ENCODE measurements at regions not wholly inside any gene's neighbourhood (a gene's known extent, or its start where the extent isn't known, plus 50 kb on each side); places are given as distances from the start of the nearest gene placed in this dataset.

GRCh38 chr13:50128428-50128931 lies 113.2 kb downstream of the KCNRG start:
- H3K4me1 ChIP-seq (ENCODE audit: control insufficient read depth, insufficient read depth, low read length) = no peaks in the 10 kb centered on the region; the same call in 1 of the 2 replicates
- POLR2A ChIA-PET = no interaction called here
- H3K36me3 ChIP-seq (ENCODE audit: control insufficient read depth in 2 of 2, insufficient read depth in 1 of 2, low read length in 2 of 2) = no peaks in the 10 kb centered on the region
- TF ChIP-seq ZNF350 (tag by site-specific recombination; IDR thresholded peaks at IDR 0.05) (no peak), ZFP41 (tag by site-specific recombination; IDR thresholded peaks at IDR 0.05; ENCODE audit: borderline replicate concordance) (no peak)
- H3K4me3 ChIP-seq (ENCODE audit: low read depth, low read length) = no peak overlapping the region
- H3K27ac ChIP-seq (ENCODE audit: extremely low read depth, low read depth, low read length) = no peak overlapping the region
- CTCF ChIA-PET = interaction anchor here (0.6 kb wide), 1 partner anchor 59 kb away, joined by 3 read pairs; no protein-coding TSS in a partner anchor
- no peaks in the 10 kb centered on the region for H3K9me3 ChIP-seq (ENCODE audit: control insufficient read depth, insufficient read depth, low read depth, low read length)

GRCh38 chr13:50129081-50129705 lies 113.9 kb downstream of the KCNRG start:
- Histone ChIP-seq H3K36me3 (ENCODE audit: control insufficient read depth in 2 of 2, insufficient read depth in 1 of 2, low read length in 2 of 2) (no peaks in the 10 kb centered on the region), H3K4me1 (ENCODE audit: control insufficient read depth, insufficient read depth, low read length) (no peaks in the 10 kb centered on the region), H3K9me3 (ENCODE audit: control insufficient read depth, insufficient read depth, low read depth, low read length) (no peaks in the 10 kb centered on the region), H3K4me3 (ENCODE audit: low read depth, low read length) (no peak overlapping the region), H3K27ac (ENCODE audit: extremely low read depth, low read depth, low read length) (no peak overlapping the region)
- no peak for TF ChIP-seq ZNF26 (tag by site-specific recombination; IDR thresholded peaks at IDR 0.05)
- no peak for TF ChIP-seq ZNF302 (tag by site-specific recombination; IDR thresholded peaks at IDR 0.05; ENCODE audit: low read depth)
- no peak for TF ChIP-seq ZNF140 (tag by site-specific recombination; IDR thresholded peaks at IDR 0.05)
- TF ChIP-seq ZNF785 (tag by site-specific recombination; IDR thresholded peaks at IDR 0.05) = no peak
- no peak for TF ChIP-seq ZNF324 (tag by site-specific recombination; IDR thresholded peaks at IDR 0.05)
- no peak for TF ChIP-seq ZNF629 (tag by site-specific recombination; IDR thresholded peaks at IDR 0.05)
- TF ChIP-seq ZNF138 (tag by site-specific recombination; IDR thresholded peaks at IDR 0.05; ENCODE audit: borderline replicate concordance) = no peak
- no peak for TF ChIP-seq ZNF311 (tag by site-specific recombination; IDR thresholded peaks at IDR 0.05; ENCODE audit: borderline replicate concordance)
- TF ChIP-seq ZNF585B (tag by site-specific recombination; IDR thresholded peaks at IDR 0.05) = no peak
- no peak for TF ChIP-seq ZNF426 (tag by site-specific recombination; IDR thresholded peaks at IDR 0.05)
- no peak for TF ChIP-seq ZBTB8A (tag by site-specific recombination; IDR thresholded peaks at IDR 0.05)
- TF ChIP-seq WT1 (tag by site-specific recombination; IDR thresholded peaks at IDR 0.05) = no peak
- TF ChIP-seq ZNF354C (tag by site-specific recombination; IDR thresholded peaks at IDR 0.05; ENCODE audit: borderline replicate concordance, low read depth) = no peak
- no peak for TF ChIP-seq SCRT2 (tag by site-specific recombination; IDR thresholded peaks at IDR 0.05)
- POLR2A ChIA-PET = no interaction called here
- CTCF ChIA-PET = no interaction called here

- no peaks in the 10 kb centered on the region for H3K9me3 ChIP-seq (ENCODE audit: control insufficient read depth, insufficient read depth, low read depth, low read length)
- H3K27ac ChIP-seq (ENCODE audit: extremely low read depth, low read depth, low read length) = no peak overlapping the region
- CTCF ChIA-PET = no interaction called here
- no peaks in the 10 kb centered on the region for H3K4me1 ChIP-seq (ENCODE audit: control insufficient read depth, insufficient read depth, low read length)
- POLR2A ChIA-PET = no interaction called here
- TF ChIP-seq TCF7L2 (IDR thresholded peaks at IDR 0.05; ENCODE audit: borderline replicate concordance, low read depth, low read length) (no peak), ELK4 (IDR thresholded peaks at IDR 0.05; ENCODE audit: borderline replicate concordance, low read depth, low read length) (no peak), MEIS1 (CRISPR knock-in tag; IDR thresholded peaks at IDR 0.05; ENCODE audit: borderline replicate concordance) (no peak), ZNF843 (tag by site-specific recombination; IDR thresholded peaks at IDR 0.05) (no peak), SCRT1 (tag by site-specific recombination; IDR thresholded peaks at IDR 0.05; ENCODE audit: borderline replicate concordance) (no peak), OSR2 (tag by site-specific recombination; IDR thresholded peaks at IDR 0.05) (no peak), ZSCAN5A (tag by site-specific recombination; IDR thresholded peaks at IDR 0.05) (no peak), ZNF341 (tag by site-specific recombination; IDR thresholded peaks at IDR 0.05; ENCODE audit: low read depth) (no peak), ZNF324 (tag by site-specific recombination; IDR thresholded peaks at IDR 0.05) (no peak)
- H3K4me3 ChIP-seq (ENCODE audit: low read depth, low read length) = no peak overlapping the region
- H3K36me3 ChIP-seq (ENCODE audit: control insufficient read depth in 2 of 2, insufficient read depth in 1 of 2, low read length in 2 of 2) = no peaks in the 10 kb centered on the region
These were observed 114.5 kb downstream of the KCNRG start for GRCh38 chr13:50129706-50130122.

Measured in HEK293 (cell line).